ENCODE measurements at regions not wholly inside any gene's neighbourhood (a gene's known extent, or its start where the extent isn't known, plus 50 kb on each side); places are given as distances from the start of the nearest gene placed in this dataset.
"Not testable (repeated sequence)": the region's sequence is repeated elsewhere in the genome, so short reads cannot be mapped to it uniquely, and the experiment has no call there.

- Histone ChIP-seq H3K27ac (no peak overlapping the region), H3K36me3 (replicated peaks) (no peaks in the 10 kb centered on the region), H3K27me3 (replicated peaks) (no peaks in the 10 kb centered on the region), H3K4me3 (ENCODE audit: low read depth, low read length) (no peak overlapping the region)
- in situ Hi-C loops (cut with HindIII; ENCODE audit: low pct_ligation_motif_present, low sequenced_read_pairs), result no loop called here
- DNase-seq, result no peak
- TF ChIP-seq, protein P1, sequence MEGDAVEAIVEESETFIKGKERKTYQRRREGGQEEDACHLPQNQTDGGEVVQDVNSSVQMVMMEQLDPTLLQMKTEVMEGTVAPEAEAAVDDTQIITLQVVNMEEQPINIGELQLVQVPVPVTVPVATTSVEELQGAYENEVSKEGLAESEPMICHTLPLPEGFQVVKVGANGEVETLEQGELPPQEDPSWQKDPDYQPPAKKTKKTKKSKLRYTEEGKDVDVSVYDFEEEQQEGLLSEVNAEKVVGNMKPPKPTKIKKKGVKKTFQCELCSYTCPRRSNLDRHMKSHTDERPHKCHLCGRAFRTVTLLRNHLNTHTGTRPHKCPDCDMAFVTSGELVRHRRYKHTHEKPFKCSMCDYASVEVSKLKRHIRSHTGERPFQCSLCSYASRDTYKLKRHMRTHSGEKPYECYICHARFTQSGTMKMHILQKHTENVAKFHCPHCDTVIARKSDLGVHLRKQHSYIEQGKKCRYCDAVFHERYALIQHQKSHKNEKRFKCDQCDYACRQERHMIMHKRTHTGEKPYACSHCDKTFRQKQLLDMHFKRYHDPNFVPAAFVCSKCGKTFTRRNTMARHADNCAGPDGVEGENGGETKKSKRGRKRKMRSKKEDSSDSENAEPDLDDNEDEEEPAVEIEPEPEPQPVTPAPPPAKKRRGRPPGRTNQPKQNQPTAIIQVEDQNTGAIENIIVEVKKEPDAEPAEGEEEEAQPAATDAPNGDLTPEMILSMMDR (IDR thresholded peaks at IDR 0.05; ENCODE audit: low read depth, low read length, missing control alignments), result no peak
Observed at GRCh38 chrX:94850811-94851210, 1176.8 kb downstream of the FAM133A start.

GRCh38 chrX:94854251-94854650 is 1180.2 kb downstream of the FAM133A start:
- Histone ChIP-seq H3K4me3 (ENCODE audit: low read depth, low read length) (no peak overlapping the region), H3K36me3 (replicated peaks) (no peaks in the 10 kb centered on the region), H3K27ac (no peak overlapping the region), H3K27me3 (replicated peaks) (no peaks in the 10 kb centered on the region)
- in situ Hi-C loops (cut with HindIII; ENCODE audit: low pct_ligation_motif_present, low sequenced_read_pairs), result no loop called here
- DNase-seq, result no peak
- TF ChIP-seq, protein P1 (IDR thresholded peaks at IDR 0.05; ENCODE audit: low read depth, low read length, missing control alignments), result no peak

GRCh38 chrX:94862470-94862869 is 1188.5 kb downstream of the FAM133A start:
- H3K4me3 ChIP-seq (ENCODE audit: low read depth, low read length); H3K36me3 ChIP-seq (replicated peaks); in situ Hi-C loops (cut with HindIII; ENCODE audit: low pct_ligation_motif_present, low sequenced_read_pairs): not testable (repeated sequence)

GRCh38 chrX:94871640-94872039 is 1197.6 kb downstream of the FAM133A start:
- Histone ChIP-seq H3K4me3 (ENCODE audit: low read depth, low read length) (no peak overlapping the region), H3K36me3 (replicated peaks) (no peaks in the 10 kb centered on the region), H3K27me3 (replicated peaks) (no peaks in the 10 kb centered on the region), H3K27ac (no peak overlapping the region)
- DNase-seq, result no peak
- TF ChIP-seq, protein P1 (IDR thresholded peaks at IDR 0.05; ENCODE audit: low read depth, low read length, missing control alignments), result no peak
- in situ Hi-C loops (cut with HindIII; ENCODE audit: low pct_ligation_motif_present, low sequenced_read_pairs), result no loop called here

More at GRCh38 chrX:94862470-94862869, 1188.5 kb downstream of the FAM133A start:
- not testable (repeated sequence) for DNase-seq; H3K27me3 ChIP-seq (replicated peaks); H3K27ac ChIP-seq

DNA sequence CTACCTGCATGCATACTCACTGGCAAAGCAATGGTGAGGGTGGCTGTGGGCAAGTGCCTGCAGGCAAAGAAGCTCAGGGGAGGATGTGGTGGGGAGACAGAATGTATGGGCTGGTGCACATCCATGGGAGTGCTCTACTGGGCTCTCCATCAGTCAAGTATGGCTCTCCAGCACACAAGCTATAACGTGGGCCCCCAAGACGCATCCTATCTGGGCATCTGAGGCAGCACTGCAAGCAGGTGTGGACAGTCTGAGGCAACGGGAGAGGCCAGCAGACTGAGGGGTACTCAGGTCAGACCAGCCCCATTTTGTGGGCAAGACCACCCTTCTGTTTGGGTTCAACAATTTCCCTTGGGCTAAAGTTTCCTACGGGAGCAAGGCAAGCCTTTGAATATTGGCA is 1227.8 kb downstream of the FAM133A start:
- Histone ChIP-seq H3K36me3 (replicated peaks) (no peaks in the 10 kb centered on the region), H3K27me3 (replicated peaks) (no peaks in the 10 kb centered on the region), H3K27ac (no peak overlapping the region), H3K4me3 (ENCODE audit: low read depth, low read length) (no peak overlapping the region)
- in situ Hi-C loops (cut with HindIII; ENCODE audit: low pct_ligation_motif_present, low sequenced_read_pairs), result no loop called here
- DNase-seq, result no peak
- TF ChIP-seq, protein P1 (IDR thresholded peaks at IDR 0.05; ENCODE audit: low read depth, low read length, missing control alignments), result no peak

- no peaks in the 10 kb centered on the region for H3K27me3 ChIP-seq (replicated peaks)
- in situ Hi-C loops (cut with HindIII; ENCODE audit: low pct_ligation_motif_present, low sequenced_read_pairs), result no loop called here
- no peak overlapping the region for H3K4me3 ChIP-seq (ENCODE audit: low read depth, low read length)
- no peak for DNase-seq
- H3K27ac ChIP-seq, result no peak overlapping the region
- no peaks in the 10 kb centered on the region for H3K36me3 ChIP-seq (replicated peaks)
- TF ChIP-seq, protein P1 (IDR thresholded peaks at IDR 0.05; ENCODE audit: low read depth, low read length, missing control alignments), result no peak
Observed at GRCh38 chrX:94908171-94908570, 1234.2 kb downstream of the FAM133A start.
